ENCODE measurements at regions not wholly inside any gene's neighbourhood (a gene's known extent, or its start where the extent isn't known, plus 50 kb on each side); places are given as distances from the start of the nearest gene placed in this dataset.

GRCh38 chr1:172916116-172916515, 134.6 kb downstream of the TNFSF18 start:
- TF ChIP-seq L3MBTL2 (conservative IDR thresholded peaks at IDR 0.05) (no peak), SP1 (IDR thresholded peaks at IDR 0.05) (no peak), NFRKB (IDR thresholded peaks at IDR 0.05) (no peak), BHLHE40 (IDR thresholded peaks at IDR 0.05; ENCODE audit: borderline replicate concordance) (no peak), SUZ12 (IDR thresholded peaks at IDR 0.05) (no peak), FOXM1 (IDR thresholded peaks at IDR 0.05; ENCODE audit: borderline replicate concordance) (no peak), FOXA1 (IDR thresholded peaks at IDR 0.05) (no peak), ELF4 (IDR thresholded peaks at IDR 0.05) (no peak), FOXK2 (IDR thresholded peaks at IDR 0.05) (no peak), HDGF (IDR thresholded peaks at IDR 0.05; ENCODE audit: borderline replicate concordance) (no peak)

All from HEK293T (cell line).